ENCODE measurements at regions not wholly inside any gene's neighbourhood (a gene's known extent, or its start where the extent isn't known, plus 50 kb on each side); places are given as distances from the start of the nearest gene placed in this dataset.

DNA sequence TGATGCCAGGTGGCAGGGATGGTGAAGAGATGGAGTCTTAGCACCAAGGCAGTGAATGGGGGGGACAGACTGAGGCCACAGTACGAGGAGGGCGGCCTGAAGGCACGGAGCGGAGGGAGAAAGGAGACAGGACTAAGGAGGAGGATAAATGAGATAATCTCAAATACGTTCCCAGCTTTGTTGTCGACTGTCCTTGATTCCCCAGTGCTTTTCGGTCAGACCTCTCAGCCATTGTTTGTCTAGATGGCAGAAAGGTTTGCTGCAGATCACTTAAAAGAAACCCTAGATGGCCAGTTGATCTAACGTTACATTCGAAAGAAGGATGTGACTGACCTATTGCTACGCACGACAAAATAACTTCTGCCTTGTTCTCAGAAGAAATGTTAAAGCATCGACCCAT, 479.0 kb downstream of the GATA3 start:
- H3K4me3 Mint-ChIP-seq (ENCODE audit: unreplicated experiment) = no peak overlapping the region
- no peaks in the 10 kb centered on the region for H3K27me3 Mint-ChIP-seq (ENCODE audit: unreplicated experiment)
- no peaks in the 10 kb centered on the region for H3K4me1 Mint-ChIP-seq (ENCODE audit: low read depth, unreplicated experiment)
- TF ChIP-seq, protein P1, sequence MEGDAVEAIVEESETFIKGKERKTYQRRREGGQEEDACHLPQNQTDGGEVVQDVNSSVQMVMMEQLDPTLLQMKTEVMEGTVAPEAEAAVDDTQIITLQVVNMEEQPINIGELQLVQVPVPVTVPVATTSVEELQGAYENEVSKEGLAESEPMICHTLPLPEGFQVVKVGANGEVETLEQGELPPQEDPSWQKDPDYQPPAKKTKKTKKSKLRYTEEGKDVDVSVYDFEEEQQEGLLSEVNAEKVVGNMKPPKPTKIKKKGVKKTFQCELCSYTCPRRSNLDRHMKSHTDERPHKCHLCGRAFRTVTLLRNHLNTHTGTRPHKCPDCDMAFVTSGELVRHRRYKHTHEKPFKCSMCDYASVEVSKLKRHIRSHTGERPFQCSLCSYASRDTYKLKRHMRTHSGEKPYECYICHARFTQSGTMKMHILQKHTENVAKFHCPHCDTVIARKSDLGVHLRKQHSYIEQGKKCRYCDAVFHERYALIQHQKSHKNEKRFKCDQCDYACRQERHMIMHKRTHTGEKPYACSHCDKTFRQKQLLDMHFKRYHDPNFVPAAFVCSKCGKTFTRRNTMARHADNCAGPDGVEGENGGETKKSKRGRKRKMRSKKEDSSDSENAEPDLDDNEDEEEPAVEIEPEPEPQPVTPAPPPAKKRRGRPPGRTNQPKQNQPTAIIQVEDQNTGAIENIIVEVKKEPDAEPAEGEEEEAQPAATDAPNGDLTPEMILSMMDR (IDR thresholded peaks at IDR 0.05; ENCODE audit: partially characterized antibody, unreplicated experiment) = no peak
- no peak for DNase-seq
- no peaks in the 10 kb centered on the region for H3K9me3 Mint-ChIP-seq (ENCODE audit: unreplicated experiment)
- no peak overlapping the region for H3K27ac Mint-ChIP-seq (ENCODE audit: unreplicated experiment)
- H3K36me3 Mint-ChIP-seq (ENCODE audit: unreplicated experiment) = no peaks in the 10 kb centered on the region

DNA sequence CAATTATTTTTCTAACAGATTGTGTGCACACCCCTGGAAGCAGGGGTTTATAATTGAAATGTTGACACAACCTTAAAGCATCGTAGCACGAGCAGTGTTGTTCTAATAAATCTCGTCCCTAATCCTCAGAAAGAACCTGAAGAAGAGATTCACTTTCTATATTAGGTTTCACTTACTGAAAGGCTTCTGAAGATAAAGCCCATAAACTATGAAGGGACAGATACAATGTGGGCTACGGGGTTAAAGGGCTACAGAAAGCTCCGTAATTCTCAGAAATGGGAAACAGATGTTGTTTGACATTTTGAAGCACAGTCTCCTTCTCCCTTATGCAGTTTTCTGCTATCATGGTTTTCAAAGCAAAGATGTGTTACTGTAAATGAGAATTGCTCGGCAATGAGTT, 479.6 kb downstream of the GATA3 start:
- no peak for DNase-seq
- no peaks in the 10 kb centered on the region for H3K27me3 Mint-ChIP-seq (ENCODE audit: unreplicated experiment)
- no peak overlapping the region for H3K27ac Mint-ChIP-seq (ENCODE audit: unreplicated experiment)
- TF ChIP-seq, protein P1 (IDR thresholded peaks at IDR 0.05; ENCODE audit: partially characterized antibody, unreplicated experiment) = no peak
- no peaks in the 10 kb centered on the region for H3K4me1 Mint-ChIP-seq (ENCODE audit: low read depth, unreplicated experiment)
- H3K4me3 Mint-ChIP-seq (ENCODE audit: unreplicated experiment) = no peak overlapping the region
- H3K9me3 Mint-ChIP-seq (ENCODE audit: unreplicated experiment) = no peaks in the 10 kb centered on the region
- H3K36me3 Mint-ChIP-seq (ENCODE audit: unreplicated experiment) = no peaks in the 10 kb centered on the region

DNA sequence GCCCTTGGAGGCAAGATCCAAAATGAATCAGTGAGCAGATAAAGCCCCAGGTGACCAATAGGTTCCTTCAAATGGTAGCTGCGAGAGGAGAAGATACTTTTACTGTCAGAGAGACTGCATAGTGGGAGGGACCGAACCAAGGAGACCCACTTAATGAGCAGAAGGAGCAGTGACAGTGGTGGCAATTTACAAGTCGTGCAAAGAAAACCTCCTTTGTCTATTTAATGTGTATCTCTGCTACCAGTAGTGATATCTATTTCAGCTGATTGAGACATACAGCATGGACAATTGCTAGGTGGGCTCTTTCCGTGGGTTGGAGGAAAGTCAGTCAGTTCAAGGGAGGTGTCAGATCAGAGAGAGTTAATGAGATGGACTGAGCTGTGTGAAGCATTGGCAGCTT, 480.4 kb downstream of the GATA3 start:
- TF ChIP-seq, protein P1 (IDR thresholded peaks at IDR 0.05; ENCODE audit: partially characterized antibody, unreplicated experiment) = no peak
- no peaks in the 10 kb centered on the region for H3K36me3 Mint-ChIP-seq (ENCODE audit: unreplicated experiment)
- H3K27ac Mint-ChIP-seq (ENCODE audit: unreplicated experiment) = no peak overlapping the region
- H3K9me3 Mint-ChIP-seq (ENCODE audit: unreplicated experiment) = no peaks in the 10 kb centered on the region
- no peak overlapping the region for H3K4me3 Mint-ChIP-seq (ENCODE audit: unreplicated experiment)
- no peaks in the 10 kb centered on the region for H3K4me1 Mint-ChIP-seq (ENCODE audit: low read depth, unreplicated experiment)
- DNase-seq = no peak
- no peaks in the 10 kb centered on the region for H3K27me3 Mint-ChIP-seq (ENCODE audit: unreplicated experiment)

DNA sequence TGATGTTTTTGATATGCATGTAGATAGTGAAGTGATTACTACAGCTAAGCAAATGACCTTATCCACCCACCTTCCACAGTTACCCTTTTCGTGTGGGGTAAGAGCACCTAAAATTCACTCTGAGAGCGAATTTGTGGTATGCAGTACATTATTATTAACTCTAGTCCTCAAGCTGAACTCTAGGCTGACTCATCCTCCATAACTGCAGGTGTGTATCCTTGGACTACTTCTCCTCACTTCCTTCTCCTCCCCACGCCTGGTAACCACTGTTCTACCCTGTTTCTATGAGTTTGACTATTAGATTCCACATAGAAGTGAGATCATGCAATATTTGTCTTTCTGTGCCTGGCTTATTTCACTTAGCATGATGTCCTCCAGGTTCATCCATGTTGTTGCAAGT, 484.6 kb downstream of the GATA3 start:
- TF ChIP-seq, protein P1 (IDR thresholded peaks at IDR 0.05; ENCODE audit: partially characterized antibody, unreplicated experiment) = no peak
- no peaks in the 10 kb centered on the region for H3K36me3 Mint-ChIP-seq (ENCODE audit: unreplicated experiment)
- no peaks in the 10 kb centered on the region for H3K27me3 Mint-ChIP-seq (ENCODE audit: unreplicated experiment)
- no peaks in the 10 kb centered on the region for H3K4me1 Mint-ChIP-seq (ENCODE audit: low read depth, unreplicated experiment)
- DNase-seq = no peak
- H3K27ac Mint-ChIP-seq (ENCODE audit: unreplicated experiment) = no peak overlapping the region
- H3K9me3 Mint-ChIP-seq (ENCODE audit: unreplicated experiment) = no peaks in the 10 kb centered on the region
- no peak overlapping the region for H3K4me3 Mint-ChIP-seq (ENCODE audit: unreplicated experiment)

DNA sequence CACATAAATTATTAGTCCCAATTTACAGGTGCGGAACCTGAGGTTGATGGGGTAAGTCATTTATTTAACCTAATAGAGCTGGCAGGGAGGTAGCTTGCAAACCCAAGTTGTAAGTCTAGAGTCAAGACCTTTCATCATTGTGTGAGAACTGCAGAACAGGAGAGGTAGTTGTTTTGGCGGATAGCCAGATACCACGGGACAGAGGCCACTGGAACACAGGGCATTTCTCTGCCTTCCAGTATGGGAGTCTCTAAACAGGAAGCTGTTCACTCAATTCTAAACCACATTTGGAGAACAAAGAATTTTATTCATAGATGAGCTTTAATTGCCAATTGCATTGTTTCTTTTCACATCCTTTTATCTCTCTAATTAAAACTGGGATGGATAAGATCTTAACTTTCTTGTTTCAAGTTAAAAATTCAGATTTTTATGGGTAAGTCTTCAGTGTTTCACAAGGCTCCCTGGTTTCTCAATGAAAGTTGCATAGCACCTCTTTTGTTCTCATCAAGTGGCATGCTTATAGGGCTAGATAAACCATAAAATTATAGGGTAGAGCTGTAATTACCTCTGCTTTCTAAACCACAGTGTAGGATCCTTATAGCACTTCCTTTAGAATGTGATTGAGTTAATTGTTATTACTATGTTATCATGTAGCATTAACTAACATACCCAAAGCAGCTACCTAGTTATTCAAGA, 489.0 kb downstream of the GATA3 start:
- DNase-seq = no peak
- no peaks in the 10 kb centered on the region for H3K9me3 Mint-ChIP-seq (ENCODE audit: unreplicated experiment)
- H3K27me3 Mint-ChIP-seq (ENCODE audit: unreplicated experiment) = no peaks in the 10 kb centered on the region
- no peak overlapping the region for H3K27ac Mint-ChIP-seq (ENCODE audit: unreplicated experiment)
- no peak overlapping the region for H3K4me3 Mint-ChIP-seq (ENCODE audit: unreplicated experiment)
- no peaks in the 10 kb centered on the region for H3K36me3 Mint-ChIP-seq (ENCODE audit: unreplicated experiment)
- no peaks in the 10 kb centered on the region for H3K4me1 Mint-ChIP-seq (ENCODE audit: low read depth, unreplicated experiment)
- TF ChIP-seq, protein P1 (IDR thresholded peaks at IDR 0.05; ENCODE audit: partially characterized antibody, unreplicated experiment) = no peak
